Small intestine (tissue), 7 donors: ENCODE measurements at regions not wholly inside any gene's neighbourhood (a gene's known extent, or its start where the extent isn't known, plus 50 kb on each side); places are given as distances from the start of the nearest gene placed in this dataset.

Experiments
- DNase-seq, 2 donors: peaks; one replicate each; pipeline versions ENCODE4 v3.0.0 to v3.0.0-alpha.2; 2013
- FAIRE-seq: peaks from 2 replicates; lab custom pipeline; 2012; peaks lifted over from hg19 to GRCh38; lab: Jason Lieb, UNC
- H3K27ac ChIP-seq, 3 donors: one replicate each; pipeline ENCODE4 v1.5.1; 2013; ENCODE audit warnings: low read length in 2 of 3, mild to moderate bottlenecking in 2 of 3, control low read depth in 1 of 3, inconsistent platforms in 1 of 3, low read depth in 1 of 3, moderate library complexity in 1 of 3
- H3K27me3 ChIP-seq, 3 donors: one replicate each; pipeline ENCODE4 v1.6.1; 2013; ENCODE audit warnings: low read length in 3 of 3, inconsistent platforms in 1 of 3; ENCODE audit not compliant: control insufficient read depth in 3 of 3, insufficient read depth in 3 of 3
- H3K36me3 ChIP-seq, 3 donors: one replicate each; pipeline ENCODE4 v1.6.1; 2013; ENCODE audit warnings: low read length in 3 of 3, inconsistent platforms in 1 of 3, low read depth in 1 of 3, mild to moderate bottlenecking in 1 of 3, moderate library complexity in 1 of 3; ENCODE audit not compliant: control insufficient read depth in 3 of 3, insufficient read depth in 2 of 3
- H3K4me1 ChIP-seq, 3 donors: one replicate each; pipeline ENCODE4 v1.6.1; 2013; ENCODE audit warnings: low read length in 2 of 3, inconsistent platforms in 1 of 3, low read depth in 1 of 3, mild to moderate bottlenecking in 1 of 3, moderate library complexity in 1 of 3; ENCODE audit not compliant: control insufficient read depth in 3 of 3, insufficient read depth in 2 of 3
- H3K4me3 ChIP-seq, 3 donors: one replicate each; pipeline ENCODE4 v1.5.1; 2013; ENCODE audit warnings: low read length in 3 of 3, control low read depth in 1 of 3, inconsistent platforms in 1 of 3, low read depth in 1 of 3, mild to moderate bottlenecking in 1 of 3, moderate library complexity in 1 of 3
- H3K9me3 ChIP-seq, 2 donors: one replicate each; pipeline ENCODE4 v1.6.1; 2013; ENCODE audit warnings: low read depth in 1 of 2, low read length in 1 of 2; ENCODE audit not compliant: control insufficient read depth in 2 of 2, insufficient read depth in 1 of 2
- WGBS, 3 donors: extraction: QIAGEN DNeasy Blood & Tissue Kit; methylation state at CpG; one replicate each; pipeline ENCODE4 v1.1.7; 2013; 5-methylcytosine and 5-hydroxymethylcytosine counted together
- donor health status: healthy with polysubstance abuse.
- donor health status: control.
- donor health status: control.
- donor health status: Bipolar disorder and iron deficiency.
- donor health status: healthy.

GRCh38 chr5:20605732-20606525 is 617.9 kb upstream of the CDH18 start:
- 61 to 80% (median 69%) methylated on average over 3 of the region's 3 CpGs for WGBS, 3 donors
- DNase-seq: no peak

GRCh38 chr5:20604992-20605391 is 617.0 kb upstream of the CDH18 start:
- 69 to 79% (median 77%) methylated on average over 8 of the region's 8 CpGs for WGBS, 3 donors
- Histone ChIP-seq H3K9me3 (no peaks in the 10 kb centered on the region), H3K36me3 (no peaks in the 10 kb centered on the region), H3K4me3 (no peak overlapping the region), H3K27ac (no peak overlapping the region), H3K27me3 (no peaks in the 10 kb centered on the region), H3K4me1 (no peaks in the 10 kb centered on the region)
- FAIRE-seq (no peak), DNase-seq (no peak)

More at GRCh38 chr5:20605732-20606525, 617.9 kb upstream of the CDH18 start:
- H3K27ac ChIP-seq: no peak overlapping the region
- H3K4me1 ChIP-seq: no peaks in the 10 kb centered on the region
- no peaks in the 10 kb centered on the region for H3K36me3 ChIP-seq
- FAIRE-seq: no peak
- no peaks in the 10 kb centered on the region for H3K9me3 ChIP-seq
- H3K27me3 ChIP-seq: no peaks in the 10 kb centered on the region
- H3K4me3 ChIP-seq: no peak overlapping the region

- Histone ChIP-seq H3K27me3 (no peaks in the 10 kb centered on the region), H3K36me3 (no peaks in the 10 kb centered on the region), H3K4me1 (no peaks in the 10 kb centered on the region), H3K4me3 (no peak overlapping the region), H3K27ac (no peak overlapping the region), H3K9me3 (no peaks in the 10 kb centered on the region)
- no peak for FAIRE-seq
- no peak for DNase-seq
- WGBS, 3 donors: 64 to 77% (median 75%) methylated on average over 4 of the region's 4 CpGs
These were observed 613.7 kb upstream of the CDH18 start for GRCh38 chr5:20601678-20602100.

- WGBS, 3 donors: 63 to 69% (median 69%) methylated on average over 2 of the region's 2 CpGs
- H3K4me1 ChIP-seq: no peaks in the 10 kb centered on the region
- no peaks in the 10 kb centered on the region for H3K9me3 ChIP-seq
- no peak for DNase-seq
- no peaks in the 10 kb centered on the region for H3K27me3 ChIP-seq
- FAIRE-seq: no peak
- H3K36me3 ChIP-seq: no peaks in the 10 kb centered on the region
- no peak overlapping the region for H3K4me3 ChIP-seq
- H3K27ac ChIP-seq: no peak overlapping the region
These were observed 602.4 kb upstream of the CDH18 start for GRCh38 chr5:20590356-20590755.

- FAIRE-seq (no peak), DNase-seq (no peak)
- no peak overlapping the region for H3K27ac ChIP-seq
- no peaks in the 10 kb centered on the region for H3K36me3 ChIP-seq
- no peak overlapping the region for H3K4me3 ChIP-seq
- H3K27me3 ChIP-seq: no peaks in the 10 kb centered on the region
- WGBS, 3 donors: 25 to 43% (median 30%) methylated on average over 5 of the region's 5 CpGs
- H3K9me3 ChIP-seq: no peaks in the 10 kb centered on the region
- no peaks in the 10 kb centered on the region for H3K4me1 ChIP-seq
These were observed 587.6 kb upstream of the CDH18 start for GRCh38 chr5:20575571-20575970.

- H3K9me3 ChIP-seq: no peaks in the 10 kb centered on the region
- H3K27me3 ChIP-seq: no peaks in the 10 kb centered on the region
- H3K4me1 ChIP-seq: no peaks in the 10 kb centered on the region
- 92 to 96% (median 92%) methylated on average over 4 of the region's 4 CpGs for WGBS, 3 donors
- H3K36me3 ChIP-seq: no peaks in the 10 kb centered on the region
- H3K27ac ChIP-seq: no peak overlapping the region
- FAIRE-seq: no peak
- H3K4me3 ChIP-seq: no peak overlapping the region
- no peak for DNase-seq
These were observed 586.6 kb upstream of the CDH18 start for GRCh38 chr5:20574576-20574975.

GRCh38 chr5:20572614-20573013 is 584.6 kb upstream of the CDH18 start:
- no peak for DNase-seq
- no peak for FAIRE-seq
- H3K4me1 ChIP-seq: no peaks in the 10 kb centered on the region
- no peaks in the 10 kb centered on the region for H3K27me3 ChIP-seq
- no peaks in the 10 kb centered on the region for H3K9me3 ChIP-seq
- no peak overlapping the region for H3K27ac ChIP-seq
- H3K36me3 ChIP-seq: no peaks in the 10 kb centered on the region
- H3K4me3 ChIP-seq: no peak overlapping the region

GRCh38 chr5:20570486-20570885 is 582.5 kb upstream of the CDH18 start:
- no peak overlapping the region for H3K4me3 ChIP-seq
- FAIRE-seq: no peak
- no peaks in the 10 kb centered on the region for H3K27me3 ChIP-seq
- no peaks in the 10 kb centered on the region for H3K9me3 ChIP-seq
- no peaks in the 10 kb centered on the region for H3K36me3 ChIP-seq
- no peaks in the 10 kb centered on the region for H3K4me1 ChIP-seq
- DNase-seq: no peak
- no peak overlapping the region for H3K27ac ChIP-seq

GRCh38 chr5:20562544-20562943 is 574.5 kb upstream of the CDH18 start:
- Histone ChIP-seq H3K9me3 (no peaks in the 10 kb centered on the region), H3K4me1 (no peaks in the 10 kb centered on the region), H3K27me3 (no peaks in the 10 kb centered on the region), H3K4me3 (no peak overlapping the region), H3K27ac (no peak overlapping the region), H3K36me3 (no peaks in the 10 kb centered on the region)
- DNase-seq (no peak), FAIRE-seq (no peak)
- WGBS, 3 donors: 64 to 89% (median 87%) methylated on average over 4 of the region's 4 CpGs
